ENCODE measurements at regions not wholly inside any gene's neighbourhood (a gene's known extent, or its start where the extent isn't known, plus 50 kb on each side); places are given as distances from the start of the nearest gene placed in this dataset.

DNA sequence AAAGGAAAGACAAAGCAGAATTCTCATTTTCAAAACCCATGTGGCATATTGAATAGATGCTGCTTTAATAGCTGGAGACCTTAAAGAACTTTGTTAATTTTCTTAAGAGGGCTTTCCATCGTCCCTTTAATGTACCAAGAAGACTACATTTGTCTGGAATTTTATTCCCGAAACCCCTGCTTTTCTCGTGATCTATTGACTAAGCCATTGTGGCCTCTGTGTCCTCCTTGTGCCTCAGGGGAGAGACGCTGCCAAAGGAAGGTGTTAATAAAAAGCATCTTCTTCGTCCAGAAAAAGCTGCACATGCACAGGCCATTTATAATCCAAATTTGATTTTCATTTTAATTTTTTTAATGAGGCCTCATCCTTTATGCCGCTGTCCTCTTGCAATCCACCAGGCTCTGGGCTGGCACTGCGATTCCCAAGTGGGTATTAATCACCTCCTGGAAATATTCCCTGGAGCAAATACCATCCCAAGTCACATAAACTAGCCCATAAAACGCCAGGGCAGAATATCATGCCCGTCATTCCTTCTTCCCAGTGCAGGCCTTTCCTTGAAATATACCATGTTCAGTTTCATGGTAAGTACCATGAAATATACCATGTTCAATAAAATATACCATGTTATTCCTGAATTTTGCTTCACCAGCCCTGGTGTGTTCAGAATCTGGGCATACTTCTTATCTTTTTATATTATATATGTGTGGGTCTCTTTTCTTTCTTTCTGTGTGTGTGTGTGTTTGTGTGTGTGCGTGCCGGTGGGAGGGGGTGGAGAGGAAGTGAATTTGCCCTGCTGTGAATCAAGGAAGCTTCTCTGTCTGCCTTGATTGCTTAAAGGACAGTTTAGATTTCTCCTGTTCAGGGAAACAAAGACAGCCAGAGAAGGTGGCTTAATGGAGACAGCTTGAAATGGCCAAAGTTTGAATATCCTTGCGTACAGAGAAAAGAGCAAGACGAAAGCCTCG lies 147.6 kb downstream of the PHETA1 start:
- DNase-seq (ENCODE audit: low read depth) (no peak), FAIRE-seq (no peak)
- no peaks in the 10 kb centered on the region for H3K36me3 ChIP-seq (ENCODE audit: control insufficient read depth, insufficient read depth, low read length)
- no peak for TF ChIP-seq CTCF (IDR thresholded peaks at IDR 0.05; ENCODE audit: insufficient read depth, low read length, severe bottlenecking)
- H3K4me3 ChIP-seq (ENCODE audit: low read depth, low read length), result no peak overlapping the region
- H3K27me3 ChIP-seq (ENCODE audit: control insufficient read depth, insufficient read depth, low read length), result no peaks in the 10 kb centered on the region

DNA sequence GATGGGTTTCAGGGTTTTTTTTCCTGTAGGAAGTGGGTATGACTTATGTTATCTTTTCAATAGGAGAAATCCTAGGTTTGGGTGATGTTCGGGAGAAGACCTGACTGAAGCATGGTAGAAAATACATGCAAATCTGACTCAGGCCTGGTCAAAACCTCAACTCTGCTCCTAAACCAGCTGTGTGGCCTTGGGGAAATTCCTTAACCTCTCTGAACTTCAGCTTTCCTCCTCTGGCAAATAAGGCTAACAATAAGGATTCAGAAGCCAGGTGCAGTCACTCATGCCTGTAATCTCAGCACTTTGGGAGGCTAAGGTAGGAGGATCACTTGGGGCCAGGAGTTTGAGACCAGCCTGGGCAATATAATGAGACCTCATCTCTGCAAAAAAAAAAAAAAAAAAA lies 148.5 kb downstream of the PHETA1 start:
- FAIRE-seq (no peak), DNase-seq (ENCODE audit: low read depth) (no peak)
- H3K36me3 ChIP-seq (ENCODE audit: control insufficient read depth, insufficient read depth, low read length), result no peaks in the 10 kb centered on the region
- H3K27me3 ChIP-seq (ENCODE audit: control insufficient read depth, insufficient read depth, low read length), result no peaks in the 10 kb centered on the region
- TF ChIP-seq CTCF (IDR thresholded peaks at IDR 0.05; ENCODE audit: insufficient read depth, low read length, severe bottlenecking), result no peak
- H3K4me3 ChIP-seq (ENCODE audit: low read depth, low read length), result no peak overlapping the region

DNA sequence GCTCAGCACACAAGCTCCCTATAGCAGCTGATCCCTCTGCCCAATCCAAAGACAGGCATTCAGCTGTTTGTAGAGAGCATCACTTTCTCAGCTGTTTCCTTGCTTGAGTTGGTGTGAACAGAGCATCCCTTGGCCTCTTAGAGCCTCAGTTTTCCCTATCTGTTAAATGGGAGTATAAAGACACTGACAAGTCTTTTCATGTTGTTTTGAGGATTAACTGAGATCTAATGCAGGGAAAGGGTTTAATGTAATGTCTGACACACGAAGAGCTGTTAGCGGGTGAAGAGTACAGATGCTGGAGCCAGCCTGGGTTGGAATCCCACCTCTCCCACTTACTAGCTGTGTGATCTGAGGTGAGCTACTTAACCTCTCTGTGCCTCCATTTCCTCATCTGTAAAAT lies 149.5 kb downstream of the PHETA1 start:
- Histone ChIP-seq H3K36me3 (ENCODE audit: control insufficient read depth, insufficient read depth, low read length) (no peaks in the 10 kb centered on the region), H3K27me3 (ENCODE audit: control insufficient read depth, insufficient read depth, low read length) (no peaks in the 10 kb centered on the region), H3K4me3 (ENCODE audit: low read depth, low read length) (no peak overlapping the region)
- FAIRE-seq (no peak), DNase-seq (ENCODE audit: low read depth) (no peak)
- no peak for TF ChIP-seq CTCF (IDR thresholded peaks at IDR 0.05; ENCODE audit: insufficient read depth, low read length, severe bottlenecking)

GRCh38 chr12:111218499-111218898 lies 150.4 kb downstream of the PHETA1 start:
- Histone ChIP-seq H3K27me3 (ENCODE audit: control insufficient read depth, insufficient read depth, low read length) (no peaks in the 10 kb centered on the region), H3K36me3 (ENCODE audit: control insufficient read depth, insufficient read depth, low read length) (no peaks in the 10 kb centered on the region), H3K4me3 (ENCODE audit: low read depth, low read length) (no peak overlapping the region)
- DNase-seq (ENCODE audit: low read depth), result no peak
- no peak for FAIRE-seq
- no peak for TF ChIP-seq CTCF (IDR thresholded peaks at IDR 0.05; ENCODE audit: insufficient read depth, low read length, severe bottlenecking)

DNA sequence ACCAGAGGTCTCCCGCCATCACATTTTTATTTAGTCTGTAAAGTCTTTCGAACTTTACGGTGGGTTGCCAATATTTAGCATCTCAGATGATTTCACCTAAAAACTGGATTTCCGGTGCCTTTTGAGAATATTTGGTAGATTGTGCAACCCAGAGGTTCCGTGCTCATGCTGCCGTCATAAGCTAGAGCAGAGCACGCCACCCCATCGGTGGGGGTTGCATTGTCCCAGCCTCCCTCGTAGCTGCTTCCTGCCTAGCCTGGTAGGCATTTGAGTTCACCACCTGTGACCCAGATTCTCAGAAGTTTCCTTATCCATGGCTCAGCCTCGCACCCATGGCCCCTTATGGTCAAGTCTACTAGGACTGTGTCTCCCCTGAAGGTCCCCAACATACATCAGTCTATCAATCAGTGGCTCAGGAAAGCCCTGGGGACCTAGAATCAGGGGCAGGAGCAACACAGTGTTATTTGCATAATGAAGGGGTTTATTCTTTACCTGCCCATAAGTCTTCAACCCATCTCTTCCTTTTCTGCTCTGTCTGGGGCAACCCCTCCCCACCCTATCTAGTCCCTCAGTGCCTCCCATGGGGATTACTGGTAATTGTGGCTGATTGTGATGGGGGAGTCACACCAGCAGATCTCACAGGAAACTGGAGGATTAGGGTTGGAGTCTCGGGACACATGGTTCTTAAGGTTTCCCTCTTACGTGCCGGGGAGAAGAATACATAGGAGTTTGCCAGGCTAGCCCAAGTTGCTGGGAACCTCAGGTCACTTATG lies 152.3 kb downstream of the PHETA1 start:
- H3K4me3 ChIP-seq (ENCODE audit: low read depth, low read length), result no peak overlapping the region
- no peak for FAIRE-seq
- H3K27me3 ChIP-seq (ENCODE audit: control insufficient read depth, insufficient read depth, low read length), result no peaks in the 10 kb centered on the region
- no peak for DNase-seq (ENCODE audit: low read depth)
- TF ChIP-seq CTCF (IDR thresholded peaks at IDR 0.05; ENCODE audit: insufficient read depth, low read length, severe bottlenecking), result no peak
- no peaks in the 10 kb centered on the region for H3K36me3 ChIP-seq (ENCODE audit: control insufficient read depth, insufficient read depth, low read length)

Measured in bronchial epithelial cell (primary cell).